Ammon's horn (tissue), 1 donor: ENCODE measurements at regions not wholly inside any gene's neighbourhood (a gene's known extent, or its start where the extent isn't known, plus 50 kb on each side); places are given as distances from the start of the nearest gene placed in this dataset.
"Not testable (repeated sequence)": the region's sequence is repeated elsewhere in the genome, so short reads cannot be mapped to it uniquely, and the experiment has no call there.

ENCODE experiments used
- DNase-seq: peaks from one replicate; pipeline ENCODE4 v3.0.0-alpha.2; 2016; ENCODE audit warnings: low spot score

- no peak for DNase-seq
Measured at GRCh38 chr4:174183259-174183658, 100.2 kb downstream of the FBXO8 start.

DNA sequence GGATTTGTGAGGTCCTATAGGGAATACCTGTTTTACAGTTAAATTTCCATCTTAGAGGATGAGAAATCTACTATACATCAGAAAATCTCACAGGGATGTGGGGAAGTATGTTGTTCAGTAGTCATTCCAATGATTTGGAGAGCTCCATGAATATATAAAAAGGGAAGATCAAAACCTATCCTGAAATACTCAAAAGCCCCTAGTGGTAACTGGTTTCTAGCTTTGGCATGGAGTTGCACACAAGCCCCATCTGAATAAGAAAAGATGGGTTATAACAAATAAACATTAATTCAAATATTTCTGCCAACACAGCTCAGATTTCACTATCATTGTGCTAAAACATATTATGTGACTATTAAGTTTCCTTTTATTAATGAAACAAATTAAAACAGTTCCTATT, 101.6 kb downstream of the FBXO8 start:
- no peak for DNase-seq

- DNase-seq: no peak
Measured at GRCh38 chr4:174177536-174177935, 105.9 kb downstream of the FBXO8 start.

DNA sequence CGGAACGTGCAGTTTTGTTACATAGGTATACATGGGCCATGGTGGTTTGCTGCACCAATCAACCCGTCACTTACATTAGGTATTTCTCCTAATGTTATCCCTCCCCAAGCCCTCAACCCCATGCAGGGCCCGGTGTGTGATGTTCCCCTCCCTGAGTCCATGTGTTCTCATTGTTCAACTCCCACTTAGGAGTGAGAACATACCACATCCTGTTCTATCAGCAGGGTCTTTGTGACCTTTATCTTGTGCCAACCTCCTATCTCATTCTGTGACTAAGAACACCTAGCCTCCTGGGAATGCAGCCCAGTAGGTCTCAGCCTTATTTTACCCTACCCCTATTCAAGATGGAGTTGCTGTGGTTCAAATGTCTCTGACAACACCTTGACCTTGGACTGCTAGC, 107.6 kb downstream of the FBXO8 start:
- DNase-seq: not testable (repeated sequence)

- no peak for DNase-seq
Measured at GRCh38 chr4:174173360-174173759, 110.1 kb downstream of the FBXO8 start.

DNA sequence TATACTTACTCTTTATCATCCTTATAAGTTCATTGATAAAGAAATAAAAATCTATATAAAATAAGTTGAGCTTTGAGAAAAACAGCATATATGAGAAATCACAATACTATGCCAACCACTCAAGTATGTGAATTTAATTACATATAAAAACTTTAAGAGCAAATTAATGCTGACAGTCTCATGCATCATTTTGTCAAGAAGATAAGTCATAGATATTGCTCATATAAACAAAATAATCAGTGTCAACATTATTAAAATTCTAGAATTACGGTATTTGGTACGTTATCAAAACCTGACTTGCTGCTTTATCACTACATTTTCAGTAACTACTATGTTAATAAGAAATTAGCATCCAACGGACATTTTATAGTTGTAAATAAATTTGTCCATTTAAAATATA, 111.2 kb downstream of the FBXO8 start:
- no peak for DNase-seq

DNA sequence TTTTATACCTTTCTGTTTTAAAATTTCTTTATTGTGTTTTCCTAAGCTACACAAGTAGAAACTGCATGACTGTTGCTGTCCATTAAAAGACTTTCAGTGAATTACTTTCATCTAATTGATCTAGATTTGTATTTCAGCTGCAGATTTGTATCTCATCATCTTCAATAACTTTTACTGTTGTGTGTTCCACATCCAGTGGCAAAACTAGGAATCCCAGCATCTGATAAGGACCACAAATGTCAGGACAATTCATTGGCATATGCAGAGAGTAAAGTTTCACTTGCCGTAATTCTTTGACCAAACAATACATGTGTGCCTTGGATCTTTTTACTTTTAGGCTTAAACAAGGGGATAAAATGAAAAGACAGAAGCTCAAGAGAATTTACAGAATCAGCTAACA, 112.6 kb downstream of the FBXO8 start:
- no peak for DNase-seq

DNA sequence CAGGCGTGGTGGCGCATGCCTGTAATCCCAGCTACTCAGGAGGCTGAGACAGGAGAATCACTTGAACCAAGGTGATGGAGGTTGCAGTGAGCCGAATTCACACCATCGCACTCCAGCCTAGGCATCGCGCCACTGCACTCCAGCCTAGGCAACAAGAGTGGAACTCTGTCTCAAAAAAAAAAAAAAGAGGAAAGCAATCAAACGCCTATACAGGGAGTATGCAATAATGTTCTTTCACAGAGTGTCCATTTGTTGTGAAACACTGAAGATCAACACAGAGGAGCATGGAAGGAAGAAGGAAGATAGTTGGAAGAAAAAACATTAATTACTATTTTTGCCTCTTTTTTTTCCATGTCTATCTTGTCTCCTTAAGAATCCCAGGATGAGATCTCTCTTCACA, 113.4 kb downstream of the FBXO8 start:
- no peak for DNase-seq

GRCh38 chr4:174157106-174157607, 126.3 kb downstream of the FBXO8 start:
- no peak for DNase-seq

DNA sequence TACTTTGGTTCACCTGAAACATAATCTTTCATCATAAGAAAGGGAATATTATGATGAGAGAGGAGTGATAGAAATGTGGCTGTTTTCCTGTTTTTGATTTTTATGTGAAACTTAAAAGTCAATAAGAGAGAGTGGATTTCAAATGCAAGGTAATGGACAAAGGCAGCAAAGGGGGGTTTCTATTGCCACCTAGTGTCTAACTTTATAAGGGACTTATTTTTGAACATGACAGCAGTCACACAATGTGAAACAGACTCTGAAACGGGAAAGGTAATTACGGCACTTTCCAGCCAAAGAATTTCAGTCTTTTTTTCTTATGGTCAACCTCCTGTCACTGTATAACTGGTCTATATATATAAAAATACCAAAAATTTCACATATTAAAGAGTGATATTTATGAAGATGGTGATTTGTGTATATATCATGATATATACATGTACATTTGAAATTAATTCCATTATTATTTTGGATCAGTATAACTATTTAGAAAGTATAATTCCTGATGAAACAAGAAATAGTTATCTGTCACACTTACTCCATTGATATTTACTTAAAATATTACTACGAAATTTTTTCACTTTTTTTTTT, 127.1 kb downstream of the FBXO8 start:
- peak; percentile 52 for DNase-seq

- peak; percentile 60 for DNase-seq
Measured at GRCh38 chr4:174154215-174154854, 129.1 kb downstream of the FBXO8 start.

DNA sequence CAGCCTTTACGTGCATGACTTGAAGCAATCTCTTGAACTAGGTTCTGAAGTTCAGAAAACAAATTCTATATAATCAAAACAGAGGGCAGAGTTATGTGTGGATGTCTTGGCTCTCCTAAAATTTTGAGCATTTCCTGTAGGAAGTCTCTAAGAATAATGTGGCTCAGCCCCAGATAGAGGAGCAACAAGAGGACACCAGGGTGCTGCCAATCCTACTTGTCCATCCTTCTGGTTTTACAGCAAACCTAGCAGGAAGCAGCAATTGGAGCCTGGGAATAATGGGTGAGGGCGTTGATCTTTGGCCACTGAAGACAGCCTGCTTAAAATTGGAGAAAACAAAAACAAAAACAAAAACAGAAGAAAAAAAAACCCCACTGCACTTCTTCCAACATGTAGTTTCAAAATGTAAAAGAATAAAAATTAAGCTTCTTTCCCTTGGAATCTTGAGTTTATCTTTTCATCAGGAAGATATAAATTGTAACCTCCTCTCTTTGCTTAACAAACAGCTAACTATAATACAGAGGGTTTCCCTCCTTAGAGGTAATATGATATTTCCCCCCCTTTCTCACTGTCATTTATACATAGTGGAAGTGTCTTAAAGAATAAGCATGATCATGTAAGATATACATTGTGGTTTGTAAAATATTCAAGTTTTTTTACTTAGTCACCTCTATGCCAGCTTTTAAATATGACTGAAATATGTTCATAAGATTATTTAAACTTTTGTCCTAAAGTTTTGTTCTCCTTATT, 130.6 kb downstream of the FBXO8 start:
- DNase-seq: no peak

- no peak for DNase-seq
Measured at GRCh38 chr4:174147863-174148262, 135.6 kb downstream of the FBXO8 start.

GRCh38 chr4:174144106-174144505, 139.4 kb downstream of the FBXO8 start:
- DNase-seq: no peak

DNA sequence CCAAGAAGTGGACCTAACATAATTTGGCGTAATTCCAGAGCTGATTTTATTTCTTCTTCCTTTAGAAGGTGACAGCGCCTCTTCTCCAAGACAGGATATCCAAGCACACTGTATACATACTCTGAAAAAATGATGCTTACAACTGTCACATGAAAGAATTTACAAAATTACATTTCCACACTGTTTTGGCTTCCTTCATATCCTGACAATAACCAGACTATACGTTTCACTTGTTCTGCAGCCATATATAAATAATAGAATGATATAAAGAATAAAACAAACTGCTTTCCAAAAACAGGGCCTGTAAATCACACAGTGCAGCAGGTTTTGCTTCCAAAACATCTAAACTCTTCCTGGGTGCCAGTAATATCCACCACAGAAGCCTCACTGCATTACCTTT, 141.6 kb downstream of the FBXO8 start:
- no peak for DNase-seq

- no peak for DNase-seq
Measured at GRCh38 chr4:174138616-174139015, 144.9 kb downstream of the FBXO8 start.

DNA sequence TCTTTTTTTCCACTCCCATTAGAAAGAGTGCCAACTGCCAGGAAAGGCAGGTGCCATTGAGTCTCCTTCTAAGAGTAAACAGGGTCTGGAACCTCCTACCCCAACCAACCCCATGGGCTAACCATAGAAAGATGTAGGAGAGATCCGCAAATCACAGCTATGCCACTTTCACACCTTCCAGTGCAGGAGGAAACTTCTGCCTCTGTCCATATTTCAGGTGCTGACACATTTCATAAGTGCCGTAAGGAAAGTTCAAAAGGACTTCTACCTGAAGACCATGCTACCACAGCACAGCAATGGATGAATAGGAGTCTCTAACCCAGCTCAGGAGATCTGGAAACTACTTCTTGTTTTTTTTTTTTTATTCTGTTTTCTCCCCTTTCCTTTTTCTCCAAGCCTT, 145.8 kb downstream of the FBXO8 start:
- no peak for DNase-seq

DNA sequence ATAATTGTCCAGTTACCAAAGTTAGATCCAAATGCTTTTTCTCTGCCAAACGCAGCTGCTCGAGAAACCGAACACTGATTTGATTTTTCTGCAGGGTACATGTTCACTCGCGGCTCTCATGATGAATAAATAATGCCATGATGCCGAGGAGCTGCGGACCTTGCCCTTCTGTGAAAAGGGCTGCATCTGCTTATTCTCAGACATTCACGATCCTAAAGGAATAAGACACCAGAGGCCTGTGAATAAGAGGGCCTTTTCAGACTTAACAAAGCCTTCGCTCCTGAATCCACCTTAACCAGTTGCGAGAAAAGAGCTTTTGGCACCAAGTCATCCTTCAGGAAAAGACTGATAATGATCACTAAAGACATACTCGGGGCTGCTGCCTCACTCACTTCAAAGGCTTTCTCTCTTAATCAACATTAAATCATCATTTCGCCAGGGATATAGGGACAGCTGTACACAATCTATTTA, 147.5 kb downstream of the FBXO8 start:
- peak; percentile 5 for DNase-seq

DNA sequence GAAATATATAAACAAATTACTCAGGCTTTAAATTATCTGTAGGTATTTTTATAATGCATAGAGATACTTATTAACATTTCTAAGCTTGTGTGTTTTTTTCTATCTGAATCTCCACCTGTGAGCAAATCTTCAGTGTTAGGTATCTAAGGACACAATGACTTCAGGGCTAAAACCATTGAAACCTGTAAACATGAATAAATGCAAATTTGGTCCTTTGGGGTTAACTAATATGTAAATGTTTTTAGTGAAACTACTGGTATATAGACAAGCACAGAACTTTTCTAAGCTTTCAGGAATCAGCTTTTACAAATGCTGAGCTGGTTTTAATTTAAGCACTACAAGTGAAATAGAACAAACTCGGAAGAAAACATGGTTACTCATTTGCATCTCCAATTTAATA, 147.9 kb downstream of the FBXO8 start:
- DNase-seq: no peak

GRCh38 chr4:174134361-174134760, 149.1 kb downstream of the FBXO8 start:
- no peak for DNase-seq

DNA sequence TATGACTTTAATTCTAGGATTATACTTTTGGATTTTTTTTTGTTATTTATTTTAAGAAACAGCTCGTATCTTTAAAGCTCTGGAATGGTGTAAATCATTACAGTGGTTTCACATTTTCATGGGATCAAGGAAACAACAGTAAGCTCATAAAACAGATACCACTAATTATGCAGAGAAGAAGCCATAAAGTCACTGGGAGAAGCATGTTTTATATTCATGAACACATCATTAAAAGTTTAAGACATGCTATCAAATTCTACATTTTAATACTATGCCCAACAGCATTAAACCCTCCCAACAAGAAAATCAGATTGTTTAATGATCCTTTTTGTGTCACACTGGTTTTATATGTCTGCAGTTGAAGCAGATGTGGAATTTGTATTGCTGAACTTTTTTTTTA, 149.9 kb downstream of the FBXO8 start:
- no peak for DNase-seq

DNA sequence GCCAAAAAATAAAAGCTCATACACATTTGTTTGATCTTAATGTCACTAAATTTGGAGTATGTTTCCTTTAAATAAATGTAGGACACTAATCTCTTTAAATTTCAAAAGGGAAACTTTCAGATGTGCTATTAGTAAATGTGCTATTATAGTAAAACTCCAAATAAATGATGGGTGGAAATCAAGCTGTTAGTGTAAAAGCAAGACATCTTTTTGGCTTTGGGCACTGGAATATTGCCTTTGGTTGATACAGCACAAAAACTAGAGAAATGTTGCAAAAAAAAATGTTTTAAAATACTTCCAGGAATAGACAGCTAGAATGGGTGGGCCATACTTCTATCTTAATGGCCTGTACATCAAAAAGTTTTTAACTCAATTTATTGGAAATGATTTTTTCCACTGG, 151.6 kb downstream of the FBXO8 start:
- no peak for DNase-seq

- DNase-seq: no peak
Measured at GRCh38 chr4:174122705-174123104, 160.8 kb downstream of the FBXO8 start.
